D721Med (cell line): ENCODE measurements at regions not wholly inside any gene's neighbourhood (a gene's known extent, or its start where the extent isn't known, plus 50 kb on each side); places are given as distances from the start of the nearest gene placed in this dataset.
"Not testable (repeated sequence)": the region's sequence is repeated elsewhere in the genome, so short reads cannot be mapped to it uniquely, and the experiment has no call there.

Experiments
- DNase-seq: peaks from one replicate; pipeline ENCODE4 v3.0.0; 2011; ENCODE audit warnings: low spot score; ENCODE audit not compliant: insufficient read length
- FAIRE-seq: peaks from 2 replicates; lab custom pipeline; 2011; peaks lifted over from hg19 to GRCh38; lab: Jason Lieb, UNC
- CTCF ChIP-seq: IDR thresholded peaks from 2 replicates; pipeline ENCODE4 v1.5.1; 2012; ENCODE audit warnings: mild to moderate bottlenecking, control low read depth; ENCODE audit not compliant: insufficient read depth; ENCODE audit errors: missing control alignments

GRCh38 chr9:115444959-115445358 is 327.0 kb upstream of the TNC start:
- TF ChIP-seq CTCF: no peak
- DNase-seq: no peak

GRCh38 chr9:115445655-115446054 is 327.7 kb upstream of the TNC start:
- FAIRE-seq (no peak), DNase-seq (no peak)
- TF ChIP-seq CTCF: no peak

More at GRCh38 chr9:115444959-115445358, 327.0 kb upstream of the TNC start:
- FAIRE-seq: no peak

- TF ChIP-seq CTCF: no peak
- no peak for FAIRE-seq
- no peak for DNase-seq
Measured at GRCh38 chr9:115456515-115456914, 338.6 kb upstream of the TNC start.

- no peak for DNase-seq
- FAIRE-seq: no peak
- no peak for TF ChIP-seq CTCF
Measured at GRCh38 chr9:115461280-115461679, 343.3 kb upstream of the TNC start.

- TF ChIP-seq CTCF: no peak
- DNase-seq (no peak), FAIRE-seq (no peak)
Measured at GRCh38 chr9:115462623-115463022, 344.7 kb upstream of the TNC start.

GRCh38 chr9:115466756-115467155 is 348.8 kb upstream of the TNC start:
- TF ChIP-seq CTCF: no peak
- DNase-seq (no peak), FAIRE-seq (no peak)

GRCh38 chr9:115469841-115470240 is 351.9 kb upstream of the TNC start:
- FAIRE-seq: no peak
- no peak for DNase-seq

GRCh38 chr9:115473032-115473431 is 355.1 kb upstream of the TNC start:
- not testable (repeated sequence) for DNase-seq, FAIRE-seq

More at GRCh38 chr9:115469841-115470240, 351.9 kb upstream of the TNC start:
- no peak for TF ChIP-seq CTCF
